ENCODE measurements at regions not wholly inside any gene's neighbourhood (a gene's known extent, or its start where the extent isn't known, plus 50 kb on each side); places are given as distances from the start of the nearest gene placed in this dataset.

GRCh38 chr20:57056651-57057050 is 209.8 kb downstream of the BMP7 start:
- CTCF ChIA-PET: no interaction called here
- no peaks in the 10 kb centered on the region for H4K20me1 ChIP-seq (ENCODE audit: low read length)
- BruUV-seq (replicated peaks): no TSS peak
- no peak overlapping the region for H3K4me3 ChIP-seq (ENCODE audit: low read length)
- ATAC-seq: peak; percentile 48
- no peak overlapping the region for H2AFZ ChIP-seq (ENCODE audit: low read length)
- no peak for TF ChIP-seq EZH2phosphoT487 (IDR thresholded peaks at IDR 0.05; ENCODE audit: borderline replicate concordance, low read length)
- TF ChIP-seq EZH2 (IDR thresholded peaks at IDR 0.05; ENCODE audit: low read length, unreplicated experiment): no peak
- TF ChIP-seq, protein P1, sequence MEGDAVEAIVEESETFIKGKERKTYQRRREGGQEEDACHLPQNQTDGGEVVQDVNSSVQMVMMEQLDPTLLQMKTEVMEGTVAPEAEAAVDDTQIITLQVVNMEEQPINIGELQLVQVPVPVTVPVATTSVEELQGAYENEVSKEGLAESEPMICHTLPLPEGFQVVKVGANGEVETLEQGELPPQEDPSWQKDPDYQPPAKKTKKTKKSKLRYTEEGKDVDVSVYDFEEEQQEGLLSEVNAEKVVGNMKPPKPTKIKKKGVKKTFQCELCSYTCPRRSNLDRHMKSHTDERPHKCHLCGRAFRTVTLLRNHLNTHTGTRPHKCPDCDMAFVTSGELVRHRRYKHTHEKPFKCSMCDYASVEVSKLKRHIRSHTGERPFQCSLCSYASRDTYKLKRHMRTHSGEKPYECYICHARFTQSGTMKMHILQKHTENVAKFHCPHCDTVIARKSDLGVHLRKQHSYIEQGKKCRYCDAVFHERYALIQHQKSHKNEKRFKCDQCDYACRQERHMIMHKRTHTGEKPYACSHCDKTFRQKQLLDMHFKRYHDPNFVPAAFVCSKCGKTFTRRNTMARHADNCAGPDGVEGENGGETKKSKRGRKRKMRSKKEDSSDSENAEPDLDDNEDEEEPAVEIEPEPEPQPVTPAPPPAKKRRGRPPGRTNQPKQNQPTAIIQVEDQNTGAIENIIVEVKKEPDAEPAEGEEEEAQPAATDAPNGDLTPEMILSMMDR (conservative IDR thresholded peaks at IDR 0.05; ENCODE audit: low read depth, low read length): no peak
- no peak overlapping the region for H3K9ac ChIP-seq (ENCODE audit: low read length)
- no peaks in the 10 kb centered on the region for H3F3A ChIP-seq (ENCODE audit: low read length, unreplicated experiment)
- POLR2A ChIA-PET (ENCODE audit: unreplicated experiment): no interaction called here
- DNase-seq: peak; percentile 92
- no peaks in the 10 kb centered on the region for H3K9me3 ChIP-seq (ENCODE audit: low read length)
- intact Hi-C loops (cut with micrococcal nuclease): no loop called here
- H3K27ac ChIP-seq (ENCODE audit: low read length): peak overlapping the region; percentile 66
- H3K4me1 ChIP-seq (ENCODE audit: insufficient read depth, low read length): peaks cover 30% of the 10 kb centered on the region
- H3K36me3 ChIP-seq (ENCODE audit: low read depth, low read length): no peaks in the 10 kb centered on the region
- H3K79me2 ChIP-seq (ENCODE audit: low read length): no peaks in the 10 kb centered on the region
- no peaks in the 10 kb centered on the region for H3K27me3 ChIP-seq (ENCODE audit: low read length)
- H3K9me2 ChIP-seq (replicated peaks; ENCODE audit: low read length): no peaks in the 10 kb centered on the region
- peak overlapping the region; percentile 38 for H3K4me2 ChIP-seq (ENCODE audit: low read length)

DNA sequence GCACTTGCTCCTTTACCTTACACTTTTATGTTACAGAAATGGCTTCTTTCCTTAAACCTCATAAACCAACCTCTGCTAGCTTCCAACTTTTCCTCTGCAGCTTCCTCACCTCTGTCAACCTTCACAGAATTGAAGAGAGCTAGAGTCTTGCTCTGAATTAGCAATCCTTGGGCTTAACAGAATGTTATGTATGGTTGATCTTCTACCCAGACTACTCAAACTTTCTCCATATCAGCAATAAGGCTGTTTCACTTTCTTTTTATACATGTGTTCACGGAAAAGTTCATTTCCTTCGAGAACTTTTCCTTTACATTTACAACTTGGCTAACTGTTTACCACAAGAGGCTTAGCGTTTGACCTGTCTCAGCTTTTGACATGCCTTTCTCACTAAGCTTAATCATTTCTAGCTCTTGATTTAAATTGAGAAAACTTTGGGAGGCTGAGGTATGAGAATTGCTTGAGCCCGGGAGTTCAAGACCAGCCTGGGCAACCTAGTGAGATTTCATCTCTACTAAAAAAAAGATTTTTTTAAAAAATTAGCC is 207.3 kb downstream of the BMP7 start:
- BruUV-seq (replicated peaks): no TSS peak
- ChIA-PET POLR2A (ENCODE audit: unreplicated experiment) (no interaction called here), CTCF (interaction anchor here (0.7 kb wide), 1 partner anchor 170 kb away, joined by 4 read pairs; no protein-coding TSS in a partner anchor)
- ATAC-seq: no peak
- DNase-seq: no peak
- H3K4me2 ChIP-seq (ENCODE audit: low read length): no peak overlapping the region
- peaks cover 30% of the 10 kb centered on the region for H3K4me1 ChIP-seq (ENCODE audit: insufficient read depth, low read length)
- no peak overlapping the region for H3K9ac ChIP-seq (ENCODE audit: low read length)
- no peaks in the 10 kb centered on the region for H3K9me3 ChIP-seq (ENCODE audit: low read length)
- no peak overlapping the region for H3K27ac ChIP-seq (ENCODE audit: low read length)
- no peaks in the 10 kb centered on the region for H4K20me1 ChIP-seq (ENCODE audit: low read length)
- TF ChIP-seq, protein P1 (conservative IDR thresholded peaks at IDR 0.05; ENCODE audit: low read depth, low read length): no peak
- no peak for TF ChIP-seq EZH2 (IDR thresholded peaks at IDR 0.05; ENCODE audit: low read length, unreplicated experiment)
- no peak for TF ChIP-seq EZH2phosphoT487 (IDR thresholded peaks at IDR 0.05; ENCODE audit: borderline replicate concordance, low read length)
- no peaks in the 10 kb centered on the region for H3K36me3 ChIP-seq (ENCODE audit: low read depth, low read length)
- intact Hi-C loops (cut with micrococcal nuclease): no loop called here
- no peaks in the 10 kb centered on the region for H3F3A ChIP-seq (ENCODE audit: low read length, unreplicated experiment)
- no peaks in the 10 kb centered on the region for H3K9me2 ChIP-seq (replicated peaks; ENCODE audit: low read length)
- H3K27me3 ChIP-seq (ENCODE audit: low read length): no peaks in the 10 kb centered on the region
- no peak overlapping the region for H2AFZ ChIP-seq (ENCODE audit: low read length)
- no peaks in the 10 kb centered on the region for H3K79me2 ChIP-seq (ENCODE audit: low read length)
- H3K4me3 ChIP-seq (ENCODE audit: low read length): no peak overlapping the region

- ChIA-PET POLR2A (ENCODE audit: unreplicated experiment) (interaction anchor here (0.6 kb wide), 1 partner anchor 424 kb away, joined by 4 read pairs; no protein-coding TSS in a partner anchor), CTCF (interaction anchor here (0.7 to 0.8 kb wide), 3 partner anchors 430 to 506 kb away, joined by 3 to 4 read pairs (median 3); no protein-coding TSS in a partner anchor)
- H3K4me2 ChIP-seq (ENCODE audit: low read length): peak overlapping the region; percentile 66
- intact Hi-C loops (cut with micrococcal nuclease): loop anchor here (2.0 to 5.0 kb wide), 2 partner anchors 76 to 508 kb away; no protein-coding TSS in a partner anchor
- peak overlapping the region; percentile 87 for H3K27ac ChIP-seq (ENCODE audit: low read length)
- H3K79me2 ChIP-seq (ENCODE audit: low read length): no peaks in the 10 kb centered on the region
- no peaks in the 10 kb centered on the region for H3K27me3 ChIP-seq (ENCODE audit: low read length)
- TF ChIP-seq, protein P1 (conservative IDR thresholded peaks at IDR 0.05; ENCODE audit: low read depth, low read length): no peak
- TF ChIP-seq EZH2 (IDR thresholded peaks at IDR 0.05; ENCODE audit: low read length, unreplicated experiment) (no peak), EZH2phosphoT487 (IDR thresholded peaks at IDR 0.05; ENCODE audit: borderline replicate concordance, low read length) (no peak)
- no peaks in the 10 kb centered on the region for H3K36me3 ChIP-seq (ENCODE audit: low read depth, low read length)
- peak overlapping the region; percentile 16 for H2AFZ ChIP-seq (ENCODE audit: low read length)
- H3K9ac ChIP-seq (ENCODE audit: low read length): peak overlapping the region; percentile 52
- DNase-seq (peak; percentile 96), ATAC-seq (peak; percentile 77)
- H3K4me1 ChIP-seq (ENCODE audit: insufficient read depth, low read length): peaks cover 34% of the 10 kb centered on the region
- no peaks in the 10 kb centered on the region for H3F3A ChIP-seq (ENCODE audit: low read length, unreplicated experiment)
- peak overlapping the region; percentile 20; the same call in 1 of the 2 replicates for H3K4me3 ChIP-seq (ENCODE audit: low read length)
- no TSS peak for BruUV-seq (replicated peaks)
- no peaks in the 10 kb centered on the region for H3K9me2 ChIP-seq (replicated peaks; ENCODE audit: low read length)
- no peaks in the 10 kb centered on the region for H4K20me1 ChIP-seq (ENCODE audit: low read length)
- H3K9me3 ChIP-seq (ENCODE audit: low read length): no peaks in the 10 kb centered on the region
Observed at GRCh38 chr20:57060407-57061050, 205.9 kb downstream of the BMP7 start.

Data from PC-3 (cell line).